ENCODE measurements at regions not wholly inside any gene's neighbourhood (a gene's known extent, or its start where the extent isn't known, plus 50 kb on each side); places are given as distances from the start of the nearest gene placed in this dataset.

GRCh38 chr2:83234246-83234645 lies 1224.8 kb downstream of the SUCLG1 start:
- TF ChIP-seq CTCF (conservative IDR thresholded peaks at IDR 0.05; ENCODE audit: low read length) = no peak
- no peak for TF ChIP-seq EZH2phosphoT487 (IDR thresholded peaks at IDR 0.05; ENCODE audit: borderline replicate concordance)

All from Loucy (cell line).